Amniotic epithelial cell (primary cell): ENCODE measurements at regions not wholly inside any gene's neighbourhood (a gene's known extent, or its start where the extent isn't known, plus 50 kb on each side); places are given as distances from the start of the nearest gene placed in this dataset.
"Not testable (repeated sequence)": the region's sequence is repeated elsewhere in the genome, so short reads cannot be mapped to it uniquely, and the experiment has no call there.

Source experiments
- DNase-seq: peaks from one replicate; pipeline ENCODE4 v3.0.0-alpha.2; 2010; ENCODE audit warnings: low read depth

DNA sequence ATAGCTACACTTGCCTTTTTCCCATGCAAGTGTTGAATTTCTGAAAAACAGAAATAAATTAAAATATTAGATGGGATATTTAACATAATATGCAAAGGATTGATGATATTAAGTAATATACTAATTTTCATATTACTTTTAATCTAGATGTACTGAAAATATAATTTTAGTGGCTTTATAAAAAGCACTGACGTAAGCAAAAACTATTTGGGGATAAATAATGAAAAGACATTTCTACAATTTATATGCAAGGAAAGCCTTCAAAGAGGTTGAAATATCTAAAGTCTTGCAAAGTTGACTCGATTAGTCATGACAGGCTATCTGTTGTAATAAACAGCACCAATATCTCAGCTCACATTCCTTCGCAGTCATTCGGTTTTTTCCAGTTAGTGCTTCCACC is 94.9 kb upstream of the ABCB5 start:
- DNase-seq = peak; percentile 14

DNA sequence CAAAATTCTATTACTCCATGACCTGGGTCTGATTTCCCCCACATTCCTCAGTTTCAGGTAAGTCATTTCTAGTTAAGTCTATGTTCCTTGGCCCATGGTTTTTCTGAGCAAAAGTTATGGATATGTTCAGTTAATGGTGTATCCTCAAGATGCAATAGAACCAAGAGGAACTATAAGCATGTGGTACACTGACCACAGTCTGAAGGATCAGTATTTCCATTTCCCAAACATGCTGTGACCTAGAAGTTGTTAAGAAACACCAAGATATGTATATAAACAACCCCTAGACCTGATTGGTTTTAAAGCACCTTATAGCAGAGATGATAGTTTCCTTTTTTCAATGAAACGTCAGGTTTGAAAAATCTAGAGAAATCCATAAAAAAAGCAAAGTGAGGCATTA is 94.2 kb upstream of the ABCB5 start:
- DNase-seq = no peak

DNA sequence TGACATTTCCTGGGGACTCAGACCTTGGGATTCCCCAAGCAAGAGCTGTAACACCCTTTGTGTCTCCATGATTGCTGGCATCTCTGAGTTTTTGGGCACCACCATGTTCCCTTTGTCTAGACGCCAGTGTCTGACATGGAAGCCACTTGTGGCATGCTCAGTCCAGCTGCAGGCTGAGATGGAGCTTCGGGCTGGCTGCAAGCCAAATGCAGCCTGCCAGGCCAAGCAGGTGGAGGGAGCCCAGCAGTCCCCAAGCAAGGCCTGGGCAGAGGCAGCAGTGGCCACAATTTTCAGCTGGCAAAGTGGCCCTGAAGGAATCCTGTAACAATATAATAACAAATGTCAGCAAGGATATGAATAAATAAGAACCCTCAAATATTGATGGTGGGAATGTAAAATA is 86.2 kb upstream of the ABCB5 start:
- DNase-seq = no peak

- peak; percentile 10 for DNase-seq
These were observed 82.6 kb upstream of the ABCB5 start for GRCh38 chr7:20532890-20533289.

- no peak for DNase-seq
These were observed 80.9 kb upstream of the ABCB5 start for GRCh38 chr7:20534543-20534942.

DNA sequence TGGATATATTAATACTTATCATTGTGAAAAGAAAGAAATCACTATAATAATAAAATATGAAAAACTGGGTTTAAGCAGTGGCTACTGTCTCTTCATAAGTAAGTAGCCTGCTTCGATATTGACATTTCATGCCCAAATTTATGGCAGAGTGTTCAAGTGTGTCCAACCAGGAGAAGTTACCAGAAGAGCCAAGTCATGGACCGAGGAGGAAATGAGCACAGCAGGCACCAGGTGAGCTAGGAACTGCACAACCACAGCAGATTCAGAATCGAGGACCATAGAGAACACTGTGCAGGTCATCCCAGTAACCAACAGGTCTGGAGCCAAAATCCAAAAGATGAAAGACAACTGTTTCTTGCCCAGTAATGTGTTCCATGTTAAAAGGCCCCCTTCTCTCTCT is 79.9 kb upstream of the ABCB5 start:
- no peak for DNase-seq

- peak; percentile 20 for DNase-seq
These were observed 76.3 kb upstream of the ABCB5 start for GRCh38 chr7:20539201-20539600.

DNA sequence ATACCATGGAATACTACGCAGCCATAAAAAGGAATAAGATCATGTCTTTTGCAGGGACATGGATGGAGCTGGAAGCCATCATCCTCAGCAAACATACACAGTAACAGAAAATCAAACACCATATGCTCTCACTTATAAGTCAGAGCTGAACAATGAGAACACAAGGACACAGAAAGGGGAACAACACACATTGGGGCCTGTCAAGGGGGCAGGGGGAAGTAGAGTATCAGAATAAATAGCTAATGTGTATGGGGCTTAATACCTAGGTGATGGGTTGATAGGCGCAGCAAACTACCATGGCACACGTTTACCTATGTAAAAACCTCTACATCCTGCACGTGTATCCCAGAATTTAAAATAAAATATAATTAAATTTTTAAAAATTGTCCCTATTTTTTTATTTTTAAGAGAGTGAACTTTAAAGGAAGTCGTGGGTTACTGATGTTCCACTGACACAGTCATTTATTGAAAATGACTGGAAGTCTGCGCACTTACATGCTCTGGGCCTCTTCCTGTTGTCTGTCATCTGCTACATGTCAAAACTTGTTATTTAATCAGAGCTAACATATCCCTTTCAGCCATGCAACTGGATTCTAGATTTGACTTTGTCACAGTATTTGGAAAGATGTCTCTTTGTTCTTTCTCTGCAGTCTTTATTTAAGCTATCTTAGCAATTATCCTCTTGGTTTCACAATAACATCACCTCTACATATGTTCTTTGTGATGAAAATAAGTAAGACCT is 73.7 kb upstream of the ABCB5 start:
- DNase-seq = no peak

GRCh38 chr7:20542594-20542993 is 72.9 kb upstream of the ABCB5 start:
- DNase-seq = peak; percentile 52

DNA sequence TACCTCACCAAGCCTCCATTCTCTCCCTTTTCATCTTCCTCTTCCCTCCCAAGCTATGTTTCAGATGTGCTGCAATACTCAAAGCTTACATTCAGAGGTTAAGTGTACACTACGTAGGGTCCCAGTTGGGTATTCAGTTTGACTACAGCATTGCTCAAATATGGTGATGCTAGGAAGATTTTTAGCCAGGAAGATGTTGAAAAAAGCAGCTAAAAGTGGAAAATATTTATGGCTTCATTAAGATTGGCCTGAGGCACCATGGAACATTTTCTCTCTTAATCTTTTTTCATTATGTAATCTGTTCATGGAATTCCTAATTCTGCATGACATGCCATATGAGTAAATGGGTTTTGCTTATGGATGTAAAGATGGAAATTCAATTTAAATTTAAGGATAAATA is 72.0 kb upstream of the ABCB5 start:
- DNase-seq = no peak

DNA sequence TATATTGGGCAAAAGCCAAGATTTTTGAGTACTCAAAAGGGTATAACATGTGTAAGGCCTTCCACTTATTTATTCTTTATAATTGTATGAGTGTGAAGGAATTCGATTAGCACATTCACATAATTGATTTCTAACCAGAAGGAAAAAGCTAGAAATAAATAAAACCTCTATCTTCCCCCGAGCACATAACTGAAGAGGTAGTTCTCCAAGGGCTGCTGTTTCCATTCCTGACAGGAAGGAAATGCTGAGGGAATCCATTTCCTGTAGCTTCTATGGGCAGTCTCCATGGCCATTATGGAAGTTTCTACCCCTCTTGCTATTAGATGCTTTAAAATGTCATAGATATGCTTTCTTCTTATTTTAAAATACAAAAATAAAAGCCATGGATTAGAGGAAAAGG is 70.5 kb upstream of the ABCB5 start:
- no peak for DNase-seq

DNA sequence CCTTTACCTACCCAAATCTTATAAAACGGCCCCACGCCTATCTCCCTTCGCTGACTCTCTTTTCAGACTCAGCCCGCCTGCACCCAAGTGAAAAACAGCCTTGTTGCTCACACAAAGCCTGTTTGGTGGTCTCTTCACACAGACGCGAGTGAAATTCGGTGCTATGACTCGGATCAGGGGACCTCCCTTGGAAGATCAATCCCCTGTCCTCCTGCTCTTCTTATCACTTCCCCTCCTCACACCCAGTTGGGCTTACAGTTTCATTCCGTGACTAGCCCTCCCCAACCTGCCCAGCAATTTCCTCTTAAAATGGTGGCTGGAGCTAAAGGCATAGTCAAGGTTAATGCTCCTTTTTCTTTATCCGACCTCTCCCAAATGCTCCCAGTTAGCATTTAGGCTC is 68.5 kb upstream of the ABCB5 start:
- not testable (repeated sequence) for DNase-seq

- no peak for DNase-seq
These were observed 61.4 kb upstream of the ABCB5 start for GRCh38 chr7:20554072-20554471.

DNA sequence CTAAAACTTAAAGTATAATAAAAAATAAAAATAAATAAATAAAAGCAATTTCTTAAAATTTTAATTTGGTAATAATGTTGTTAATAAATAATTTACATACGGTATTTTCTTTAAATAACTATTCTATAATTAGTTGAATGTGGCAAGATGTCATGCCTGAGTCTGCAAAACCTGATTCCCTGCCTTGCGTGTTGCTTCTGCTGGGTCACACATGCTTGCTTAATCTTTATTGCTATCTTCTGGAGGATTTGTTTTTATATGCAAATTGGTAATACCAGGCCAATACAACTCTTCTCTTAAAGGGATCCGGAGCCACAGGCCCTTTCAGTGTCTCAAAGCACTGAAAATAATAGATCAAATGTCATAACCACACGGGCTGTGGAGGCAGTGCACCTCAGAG is 59.4 kb upstream of the ABCB5 start:
- no peak for DNase-seq

GRCh38 chr7:20557116-20557515 is 58.4 kb upstream of the ABCB5 start:
- DNase-seq = no peak

DNA sequence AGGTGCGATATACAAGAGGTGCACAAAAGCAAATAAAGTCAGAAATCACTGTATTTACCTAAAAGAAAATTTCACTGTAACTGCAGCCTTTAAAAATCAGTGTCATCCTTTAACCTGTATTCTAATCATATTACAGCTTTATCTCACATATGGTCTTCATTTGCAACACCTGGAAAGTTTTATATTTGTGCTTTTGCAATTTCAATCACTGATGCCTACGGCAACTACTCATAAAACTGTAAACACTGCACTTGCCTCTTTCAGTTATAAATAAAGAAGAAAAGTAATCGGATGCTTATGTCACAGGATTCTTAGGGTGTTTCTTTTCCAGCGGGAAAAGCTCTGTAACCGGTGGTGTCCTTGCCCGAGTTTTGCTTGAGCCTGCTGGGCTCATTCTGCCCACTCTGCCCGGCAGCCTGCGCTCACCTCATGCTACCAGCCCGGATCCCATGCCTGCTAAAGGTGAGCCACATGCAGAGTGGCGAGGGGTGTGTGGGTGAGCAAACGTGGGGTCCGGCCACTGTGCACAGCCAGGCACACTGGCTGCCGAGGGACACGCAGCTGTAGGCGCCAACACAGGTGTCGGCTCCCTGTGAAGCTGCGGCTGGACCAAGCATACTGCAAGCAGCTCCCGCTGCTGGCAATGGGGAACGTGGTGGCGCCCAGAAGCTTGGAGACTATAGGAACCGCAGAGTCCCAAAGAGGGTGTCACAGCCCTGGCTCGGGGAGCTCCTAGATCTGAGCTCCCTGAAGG is 56.3 kb upstream of the ABCB5 start:
- no peak for DNase-seq

- no peak for DNase-seq
These were observed 55.6 kb upstream of the ABCB5 start for GRCh38 chr7:20559883-20560282.

- DNase-seq = no peak
These were observed 54.9 kb upstream of the ABCB5 start for GRCh38 chr7:20560325-20561180.

GRCh38 chr7:20561466-20561865 is 54.0 kb upstream of the ABCB5 start:
- no peak for DNase-seq

GRCh38 chr7:20561908-20562307 is 53.6 kb upstream of the ABCB5 start:
- peak; percentile 41 for DNase-seq

DNA sequence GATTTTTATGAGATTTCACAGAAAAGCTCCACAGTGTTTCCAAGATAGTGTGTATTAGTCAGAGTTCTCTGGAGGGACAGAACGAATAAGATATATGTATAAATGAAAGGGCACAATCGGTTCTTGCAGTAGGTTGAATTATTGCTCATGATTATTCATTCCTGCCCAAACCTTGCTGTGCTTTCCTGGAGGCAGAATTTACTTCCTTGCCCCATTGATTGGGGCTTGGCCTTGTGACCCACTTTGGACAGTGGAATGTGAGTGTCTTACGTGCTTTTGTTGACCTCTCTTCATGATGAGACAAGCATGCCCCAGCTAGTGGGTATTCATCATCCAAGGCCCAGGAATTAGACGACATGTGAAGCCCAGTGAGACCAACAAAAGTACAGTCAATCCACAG is 53.0 kb upstream of the ABCB5 start:
- DNase-seq = peak; percentile 58
